Esophagus (tissue), 2 donors: ENCODE measurements at regions not wholly inside any gene's neighbourhood (a gene's known extent, or its start where the extent isn't known, plus 50 kb on each side); places are given as distances from the start of the nearest gene placed in this dataset.

Experiments
- H3K27ac ChIP-seq, 2 donors: one replicate each; pipeline ENCODE4 v1.5.1; 2013; ENCODE audit warnings: low read depth in 2 of 2, mild to moderate bottlenecking in 2 of 2, inconsistent platforms in 1 of 2, low read length in 1 of 2, moderate library complexity in 1 of 2
- H3K27me3 ChIP-seq, 2 donors: one replicate each; pipeline ENCODE4 v1.6.1; 2013; ENCODE audit warnings: low read length in 2 of 2, control low read depth in 1 of 2, mild to moderate bottlenecking in 1 of 2; ENCODE audit not compliant: insufficient read depth in 2 of 2, control insufficient read depth in 1 of 2
- H3K36me3 ChIP-seq, 2 donors: one replicate each; pipeline ENCODE4 v1.6.1; 2013; ENCODE audit warnings: low read length in 1 of 2; ENCODE audit not compliant: control insufficient read depth in 2 of 2, insufficient read depth in 2 of 2
- H3K4me1 ChIP-seq, 2 donors: one replicate each; pipeline ENCODE4 v1.6.1; 2013; ENCODE audit warnings: low read length in 1 of 2; ENCODE audit not compliant: control insufficient read depth in 2 of 2, insufficient read depth in 2 of 2
- H3K4me3 ChIP-seq, 2 donors: one replicate each; pipeline ENCODE4 v1.5.1; 2013; ENCODE audit warnings: low read length in 2 of 2, mild to moderate bottlenecking in 2 of 2, low read depth in 1 of 2, moderate library complexity in 1 of 2
- H3K9me3 ChIP-seq, 2 donors: one replicate each; pipeline ENCODE4 v1.6.1; 2013; ENCODE audit warnings: mild to moderate bottlenecking in 2 of 2, low read depth in 1 of 2, low read length in 1 of 2, moderate library complexity in 1 of 2; ENCODE audit not compliant: control insufficient read depth in 2 of 2, insufficient read depth in 1 of 2
- WGBS, 2 donors: extraction: QIAGEN DNeasy Blood & Tissue Kit; methylation state at CpG; one replicate each; pipeline ENCODE4 v1.1.7; 2013; 5-methylcytosine and 5-hydroxymethylcytosine counted together
- donor health status: healthy with polysubstance abuse.
- donor health status: Bipolar disorder and iron deficiency.

DNA sequence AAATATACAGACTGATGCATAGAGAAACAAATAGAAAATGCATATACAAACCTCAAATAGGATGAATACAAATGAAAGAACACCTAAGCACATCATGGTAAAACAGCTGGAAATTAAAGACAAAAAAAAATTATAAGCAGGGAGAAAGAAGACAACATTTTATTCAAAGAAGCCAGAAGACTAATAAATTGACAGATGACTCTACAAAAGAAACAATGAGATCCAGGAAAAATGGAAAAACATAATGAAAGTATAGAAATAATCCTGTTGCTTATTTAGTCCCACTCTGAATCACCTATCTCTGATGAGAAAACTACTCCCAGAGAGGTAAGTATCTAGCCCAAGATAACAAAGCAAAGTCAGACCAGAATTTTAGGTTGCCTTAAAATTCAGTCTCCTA lies 143.4 kb downstream of the RBM43 start:
- peaks cover 0 to 5% of the 10 kb centered on the region in 2 donors for H3K9me3 ChIP-seq
- H3K27ac ChIP-seq = no peak overlapping the region

GRCh38 chr2:151114874-151115273 lies 146.8 kb downstream of the RBM43 start:
- Histone ChIP-seq H3K9me3 (peaks cover 0 to 5% of the 10 kb centered on the region in 2 donors), H3K36me3 (no peaks in the 10 kb centered on the region), H3K4me1 (no peaks in the 10 kb centered on the region), H3K4me3 (no peak overlapping the region), H3K27ac (no peak overlapping the region), H3K27me3 (no peaks in the 10 kb centered on the region)
- WGBS, 2 donors = 79 to 81% methylated on average over 3 of the region's 3 CpGs

More for the DNA sequence above, 143.4 kb downstream of the RBM43 start:
- no peaks in the 10 kb centered on the region for H3K36me3 ChIP-seq
- H3K4me1 ChIP-seq = no peaks in the 10 kb centered on the region
- no peak overlapping the region for H3K4me3 ChIP-seq
- no peaks in the 10 kb centered on the region for H3K27me3 ChIP-seq

DNA sequence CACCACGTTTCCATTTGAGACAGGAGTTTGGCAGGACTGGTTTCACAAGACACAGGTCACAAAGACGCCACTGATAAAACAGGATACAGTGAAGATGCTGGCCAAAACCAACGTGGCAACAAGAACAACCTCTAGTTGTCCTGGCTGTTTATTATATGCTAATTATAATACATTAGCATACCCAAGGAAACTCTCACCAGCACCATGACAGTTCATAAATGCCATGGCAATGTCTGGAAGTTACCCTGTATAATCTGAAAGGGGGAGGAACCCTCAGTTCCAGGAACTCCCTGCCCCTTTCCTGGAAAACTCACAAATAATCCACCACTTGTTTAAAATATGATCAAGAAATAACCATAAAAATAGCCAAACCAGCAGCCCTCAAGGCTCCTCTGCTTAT lies 148.3 kb downstream of the RBM43 start:
- Histone ChIP-seq H3K27me3 (no peaks in the 10 kb centered on the region), H3K4me3 (no peak overlapping the region), H3K36me3 (no peaks in the 10 kb centered on the region), H3K4me1 (no peaks in the 10 kb centered on the region), H3K27ac (no peak overlapping the region), H3K9me3 (peaks cover under 1 to 5% of the 10 kb centered on the region in 2 donors)
- 39 to 44% methylated on average over 3 of the region's 3 CpGs for WGBS, 2 donors

GRCh38 chr2:151111599-151112278 lies 149.9 kb downstream of the RBM43 start:
- H3K27me3 ChIP-seq = no peaks in the 10 kb centered on the region
- no peaks in the 10 kb centered on the region for H3K36me3 ChIP-seq
- H3K4me3 ChIP-seq = no peak overlapping the region
- H3K27ac ChIP-seq = no peak overlapping the region
- peaks cover 0 to 2% of the 10 kb centered on the region in 2 donors for H3K9me3 ChIP-seq
- WGBS, 2 donors = 57 to 66% methylated on average over 1 of the region's 1 CpG
- H3K4me1 ChIP-seq = no peaks in the 10 kb centered on the region

DNA sequence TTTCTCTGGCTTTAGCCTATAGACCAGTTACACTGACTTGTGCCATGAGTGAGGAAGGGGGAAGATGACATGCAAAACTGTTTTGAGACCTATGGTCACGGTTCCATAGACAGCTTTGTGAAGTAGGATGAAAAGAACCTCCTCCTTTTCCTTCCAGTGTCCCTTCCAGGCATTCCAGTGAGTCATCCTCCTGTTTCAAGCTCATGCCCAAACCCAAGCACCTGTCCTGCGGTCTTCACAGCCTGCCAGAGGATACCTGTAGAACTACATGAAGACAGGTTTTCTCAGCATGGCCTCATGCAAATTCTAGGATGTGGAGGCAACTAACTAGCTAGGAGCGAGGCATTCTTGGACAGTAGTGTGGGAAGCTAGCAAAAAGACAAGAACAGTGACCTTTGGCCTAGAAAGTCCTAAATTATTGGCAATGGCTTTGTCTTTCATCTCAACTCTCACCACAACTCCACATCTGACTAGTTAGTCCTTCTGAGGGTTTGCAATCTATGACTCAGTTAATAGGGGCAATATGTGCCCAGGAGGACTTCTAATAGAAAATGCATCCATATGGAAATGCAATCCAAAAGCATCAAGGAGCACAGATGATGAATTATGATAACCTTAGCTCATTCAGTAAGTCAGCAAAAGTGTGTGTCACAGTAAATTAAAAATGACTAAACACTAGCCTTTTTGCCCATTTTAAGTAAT lies 154.7 kb downstream of the RBM43 start:
- WGBS, 2 donors = 47 to 56% methylated on average over 3 of the region's 3 CpGs
- H3K27ac ChIP-seq = no peak overlapping the region
- H3K4me1 ChIP-seq = no peaks in the 10 kb centered on the region
- H3K4me3 ChIP-seq = no peak overlapping the region
- H3K27me3 ChIP-seq = no peaks in the 10 kb centered on the region
- no peaks in the 10 kb centered on the region for H3K36me3 ChIP-seq
- H3K9me3 ChIP-seq = peaks cover 0 to 2% of the 10 kb centered on the region in 2 donors

- Histone ChIP-seq H3K4me3 (no peak overlapping the region), H3K4me1 (no peaks in the 10 kb centered on the region), H3K9me3 (peaks cover 0 to 2% of the 10 kb centered on the region in 2 donors), H3K27ac (no peak overlapping the region), H3K27me3 (no peaks in the 10 kb centered on the region), H3K36me3 (no peaks in the 10 kb centered on the region)
- 78 to 94% methylated on average over 4 of the region's 4 CpGs for WGBS, 2 donors
Measured at GRCh38 chr2:151103551-151103950, 158.1 kb downstream of the RBM43 start.

- Histone ChIP-seq H3K4me3 (no peak overlapping the region), H3K27me3 (no peaks in the 10 kb centered on the region), H3K27ac (no peak overlapping the region), H3K4me1 (no peaks in the 10 kb centered on the region), H3K36me3 (no peaks in the 10 kb centered on the region), H3K9me3 (no peaks in the 10 kb centered on the region)
- WGBS, 2 donors = 67 to 76% methylated on average over 2 of the region's 2 CpGs
Measured at GRCh38 chr2:151102226-151102625, 159.4 kb downstream of the RBM43 start.

DNA sequence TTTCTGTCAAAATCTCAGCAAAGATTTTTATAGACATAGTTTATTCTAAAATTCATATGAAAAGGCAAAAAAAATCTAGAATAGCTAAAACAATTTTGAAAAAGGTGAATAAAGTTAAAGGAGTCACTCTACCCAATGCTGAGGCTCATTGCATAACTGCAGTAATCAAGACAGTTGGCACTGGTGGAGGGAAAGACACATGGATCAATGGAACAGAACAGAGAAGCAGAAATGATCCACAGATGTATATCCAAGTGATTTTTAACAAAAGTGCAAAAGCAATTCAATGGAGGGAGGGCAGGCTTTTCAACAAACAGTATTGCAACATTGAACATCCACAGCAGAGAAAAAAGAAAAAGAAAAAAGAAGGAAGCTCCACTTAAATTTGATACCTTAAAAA lies 162.8 kb downstream of the RBM43 start:
- H3K27ac ChIP-seq = no peak overlapping the region
- no peaks in the 10 kb centered on the region for H3K36me3 ChIP-seq
- H3K4me1 ChIP-seq = no peaks in the 10 kb centered on the region
- H3K4me3 ChIP-seq = no peak overlapping the region
- H3K9me3 ChIP-seq = no peaks in the 10 kb centered on the region
- no peaks in the 10 kb centered on the region for H3K27me3 ChIP-seq

GRCh38 chr2:151097895-151098294 lies 163.8 kb downstream of the RBM43 start:
- no peak overlapping the region for H3K27ac ChIP-seq
- no peaks in the 10 kb centered on the region for H3K9me3 ChIP-seq
- H3K4me1 ChIP-seq = no peaks in the 10 kb centered on the region
- H3K4me3 ChIP-seq = no peak overlapping the region
- 60 to 66% methylated on average over 4 of the region's 4 CpGs for WGBS, 2 donors
- H3K27me3 ChIP-seq = no peaks in the 10 kb centered on the region
- H3K36me3 ChIP-seq = no peaks in the 10 kb centered on the region

GRCh38 chr2:151097128-151097527 lies 164.5 kb downstream of the RBM43 start:
- Histone ChIP-seq H3K27me3 (no peaks in the 10 kb centered on the region), H3K9me3 (no peaks in the 10 kb centered on the region), H3K4me3 (no peak overlapping the region), H3K27ac (no peak overlapping the region), H3K36me3 (no peaks in the 10 kb centered on the region), H3K4me1 (no peaks in the 10 kb centered on the region)
